A549 (cell line): ENCODE measurements at regions not wholly inside any gene's neighbourhood (a gene's known extent, or its start where the extent isn't known, plus 50 kb on each side); places are given as distances from the start of the nearest gene placed in this dataset.

ENCODE experiments used
- ATAC-seq, 2 experiments: fragments of 200-7000 bp in 1 of 2; fragments of >200 bp in 1 of 2; cut with Nextera tagmentation in 1 of 2; cut with Tn5 transposase in 1 of 2; 3 replicates each; pipeline versions ENCODE4 v1.8.0 to v1.9.1; 2018 to 2020; ENCODE audit warnings: mild to moderate bottlenecking in 1 of 2, moderate library complexity in 1 of 2
- CTCF ChIA-PET: fragments of 300-600 bp; sonication (Branson Sonifier 250); formaldehyde crosslinking; extraction: SDS; loops from one replicate; lab custom pipeline; 2021; ENCODE audit warnings: antibody characterized with exemption, inconsistent platforms; lab: Yijun Ruan, JAX
- POLR2A ChIA-PET: fragments of 350-600 bp; formaldehyde crosslinking; extraction: SDS; loops from one replicate; lab custom pipeline; 2021; ENCODE audit warnings: antibody characterized with exemption, inconsistent platforms; lab: Yijun Ruan, JAX
- DNase-seq, 2 experiments: peaks; one replicate each; pipeline versions ENCODE4 v3.0.0 to v3.0.0-alpha.2; 2011 to 2016; ENCODE audit warnings: low read depth in 1 of 2, low spot score in 1 of 2
- FAIRE-seq: peaks from 2 replicates; lab custom pipeline; 2011; peaks lifted over from hg19 to GRCh38; lab: Jason Lieb, UNC
- H3K27ac ChIP-seq, 2 experiments: fragments of >200 bp; sonication (Bioruptor Twin); formaldehyde crosslinking; 3 replicates each; pipeline ENCODE4 v1.5.1; 2016 to 2017
- H3K4me1 ChIP-seq: fragments of >200 bp; sonication (Bioruptor Twin); formaldehyde crosslinking; 3 replicates; pipeline ENCODE4 v1.6.1; 2016
- H3K4me2 ChIP-seq: fragments of >200 bp; sonication (Bioruptor Twin); formaldehyde crosslinking; 3 replicates; pipeline ENCODE4 v1.6.1; 2016
- H3K4me3 ChIP-seq: fragments of >200 bp; sonication (Bioruptor Twin); formaldehyde crosslinking; 3 replicates; pipeline ENCODE4 v1.5.1; 2016
- H3K9me3 ChIP-seq: fragments of >200 bp; sonication (Bioruptor Twin); formaldehyde crosslinking; 3 replicates; pipeline ENCODE4 v1.6.1; 2016
- CBX2 ChIP-seq: fragments of 200-600 bp; sonication (generic); IDR thresholded peaks from 2 replicates; pipeline ENCODE4 v1.6.1; 2016; ENCODE audit warnings: low read depth, mild to moderate bottlenecking, borderline replicate concordance
- CEBPB ChIP-seq, 2 experiments: fragments of >200 bp in 1 of 2; sonication (Bioruptor Twin) in 1 of 2; formaldehyde crosslinking in 1 of 2; IDR thresholded peaks; 2 replicates each; pipeline ENCODE4 v1.6.1; 2012 to 2016
- CHD2 ChIP-seq: fragments of 150-350 bp; IDR thresholded peaks from 2 replicates; pipeline ENCODE4 v1.6.1; 2014; ENCODE audit warnings: low read length; ENCODE audit not compliant: partially characterized antibody
- EP300 ChIP-seq, 2 experiments: fragments of >200 bp; sonication (Bioruptor Twin); formaldehyde crosslinking; IDR thresholded peaks; 2 replicates in 1 of 2; 3 replicates in 1 of 2; pipeline ENCODE4 v1.6.1; 2016 to 2017
- FOXS1 ChIP-seq: fragments of 250-450 bp; sonication (Bioruptor Pico); IDR thresholded peaks from 2 replicates; pipeline ENCODE4 v1.5.0; 2020; ENCODE audit warnings: mild to moderate bottlenecking, moderate library complexity
- HEYL ChIP-seq: fragments of 250-450 bp; sonication (Bioruptor Pico); IDR thresholded peaks from 2 replicates; pipeline ENCODE4 v1.8.0; 2021; ENCODE audit warnings: mild to moderate bottlenecking, moderate library complexity
- HOXB5 ChIP-seq: fragments of 250-450 bp; sonication (Bioruptor Pico); IDR thresholded peaks from 2 replicates; pipeline ENCODE4 v1.5.0; 2020; ENCODE audit warnings: mild to moderate bottlenecking, moderate library complexity
- MAFK ChIP-seq: fragments of 450-650 bp; IDR thresholded peaks from 2 replicates; pipeline ENCODE4 v1.6.1; 2014; ENCODE audit not compliant: partially characterized antibody
- NPAS2 ChIP-seq: fragments of 250-450 bp; sonication (Bioruptor Pico); IDR thresholded peaks from 2 replicates; pipeline ENCODE4 v1.8.0; 2022; ENCODE audit warnings: mild to moderate bottlenecking, moderate library complexity, borderline replicate concordance
- PHF8 ChIP-seq: fragments of 200-600 bp; sonication (generic); IDR thresholded peaks from 2 replicates; pipeline ENCODE4 v1.6.1; 2016; ENCODE audit warnings: low read depth, mild to moderate bottlenecking, antibody characterized with exemption, moderate library complexity, borderline replicate concordance
- RARB ChIP-seq: fragments of 250-450 bp; sonication (Bioruptor Pico); IDR thresholded peaks from 2 replicates; pipeline ENCODE4 v1.8.0; 2021; ENCODE audit warnings: mild to moderate bottlenecking, moderate library complexity
- RFX5 ChIP-seq: fragments of 450-650 bp; IDR thresholded peaks from 2 replicates; pipeline ENCODE4 v1.7.1; 2014; ENCODE audit warnings: antibody characterized with exemption, mild to moderate bottlenecking, moderate library complexity
- RNF2 ChIP-seq: fragments of 200-600 bp; sonication (generic); IDR thresholded peaks from 2 replicates; pipeline ENCODE4 v1.6.1; 2016; ENCODE audit warnings: low read depth, mild to moderate bottlenecking, antibody characterized with exemption, moderate library complexity, borderline replicate concordance
- ZNF302 ChIP-seq: fragments of 250-450 bp; sonication (Bioruptor Pico); IDR thresholded peaks from 2 replicates; pipeline ENCODE4 v1.9.0; 2021; ENCODE audit warnings: inconsistent platforms, mild to moderate bottlenecking, moderate library complexity
- WGBS: methylation state at CpG from one replicate; pipeline ENCODE4 v1.1.6; 2017; ENCODE audit errors: missing lambda C conversion rate; 5-methylcytosine and 5-hydroxymethylcytosine counted together
- TF ChIP-seq, protein P1 (sequence below): fragments of >200 bp; sonication (Bioruptor Twin); formaldehyde crosslinking; IDR thresholded peaks from 2 replicates; pipeline ENCODE4 v1.6.1; 2016
- TF ChIP-seq, protein P2 (sequence below): fragments of 250-450 bp; sonication (Bioruptor Pico); IDR thresholded peaks from 2 replicates; pipeline ENCODE4 v1.5.0; 2021; ENCODE audit warnings: mild to moderate bottlenecking, moderate library complexity, borderline replicate concordance
- TF ChIP-seq, protein P3 (sequence below): fragments of 450-650 bp; IDR thresholded peaks from 2 replicates; pipeline ENCODE4 v1.6.1; 2014; ENCODE audit warnings: antibody characterized with exemption
- TF ChIP-seq, protein P4 (sequence below): fragments of 150-350 bp; IDR thresholded peaks from 2 replicates; pipeline ENCODE4 v1.6.1; 2014; ENCODE audit warnings: low read depth, mild to moderate bottlenecking, low read length
- TF ChIP-seq, protein P5 (sequence below): IDR thresholded peaks from 2 replicates; pipeline ENCODE4 v1.6.1; 2012; ENCODE audit warnings: low read depth, borderline replicate concordance

DNA sequence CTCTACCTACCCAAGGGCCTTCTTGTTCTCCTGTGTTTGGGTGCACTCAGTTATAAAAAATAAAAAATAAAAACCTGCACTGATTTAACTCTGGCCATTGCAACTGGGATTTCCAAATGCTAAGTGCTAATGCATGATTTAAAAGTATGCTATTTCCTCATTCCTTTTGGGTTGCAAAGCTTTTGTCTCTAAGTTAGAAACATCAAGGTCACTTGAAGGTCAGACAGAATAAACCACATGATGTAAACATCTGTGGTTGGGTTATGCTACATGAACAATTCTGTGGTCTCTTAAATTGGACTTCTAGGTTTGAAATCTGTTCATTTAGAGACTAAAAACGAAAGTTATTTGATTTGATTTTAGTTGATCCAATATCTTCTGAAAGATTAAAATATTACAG lies 1547.4 kb upstream of the TENM3 start:
- ATAC-seq (no peak), DNase-seq (no peak), FAIRE-seq (no peak)
- TF ChIP-seq MAFK (no peak), PHF8 (no peak), CEBPB (IDR thresholded peaks at IDR 0.05) (no peak), CBX2 (no peak), RFX5 (no peak)
- TF ChIP-seq, protein P1, sequence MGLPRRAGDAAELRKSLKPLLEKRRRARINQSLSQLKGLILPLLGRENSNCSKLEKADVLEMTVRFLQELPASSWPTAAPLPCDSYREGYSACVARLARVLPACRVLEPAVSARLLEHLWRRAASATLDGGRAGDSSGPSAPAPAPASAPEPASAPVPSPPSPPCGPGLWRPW, result no peak
- H3K4me2 ChIP-seq, result no peak overlapping the region
- no peak overlapping the region for H3K27ac ChIP-seq
- 0% methylated on average over 1 of the region's 1 CpG for WGBS
- no peaks in the 10 kb centered on the region for H3K9me3 ChIP-seq
- H3K4me1 ChIP-seq, result no peaks in the 10 kb centered on the region
- CTCF ChIA-PET, result interaction anchor here (1.2 kb wide), 1 partner anchor 31 kb away, joined by 3 read pairs; no protein-coding TSS in a partner anchor
- no peak overlapping the region for H3K4me3 ChIP-seq
- POLR2A ChIA-PET, result no interaction called here

DNA sequence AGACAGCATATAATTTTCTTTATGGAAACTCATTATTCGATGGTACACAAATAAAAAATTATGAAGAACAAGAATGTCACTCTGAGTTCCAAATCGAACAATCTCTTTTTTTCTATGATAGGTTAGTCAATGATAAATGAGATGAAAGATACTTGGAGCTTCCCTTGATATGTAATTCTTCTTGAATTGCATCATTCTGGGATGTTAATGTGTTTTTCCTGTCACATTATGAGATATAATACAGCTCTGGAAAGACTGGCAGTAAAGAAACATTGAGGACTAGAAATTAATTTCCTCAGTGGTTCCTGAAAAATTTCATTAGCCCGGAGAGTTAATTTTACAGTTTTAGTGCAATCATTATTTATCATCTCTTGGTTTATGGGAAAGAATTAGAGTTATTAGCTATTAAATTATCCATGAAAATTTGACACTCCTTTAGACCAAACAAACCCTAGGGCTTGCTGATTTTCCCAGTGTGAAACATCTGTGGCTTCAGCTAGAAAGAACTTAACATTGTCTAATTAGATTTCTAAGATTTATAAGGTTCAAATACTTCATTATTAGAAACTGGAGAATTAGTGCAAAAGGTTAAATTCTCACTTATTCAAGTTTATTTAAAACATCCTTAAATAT lies 1546.6 kb upstream of the TENM3 start:
- FAIRE-seq (no peak), DNase-seq (no peak), ATAC-seq (no peak)
- Histone ChIP-seq H3K9me3 (no peaks in the 10 kb centered on the region), H3K4me2 (no peak overlapping the region), H3K27ac (no peak overlapping the region), H3K4me3 (no peak overlapping the region), H3K4me1 (no peaks in the 10 kb centered on the region)
- no peak for TF ChIP-seq NPAS2
- TF ChIP-seq RARB (CRISPR knock-in tag), result no peak
- TF ChIP-seq, protein P2, sequence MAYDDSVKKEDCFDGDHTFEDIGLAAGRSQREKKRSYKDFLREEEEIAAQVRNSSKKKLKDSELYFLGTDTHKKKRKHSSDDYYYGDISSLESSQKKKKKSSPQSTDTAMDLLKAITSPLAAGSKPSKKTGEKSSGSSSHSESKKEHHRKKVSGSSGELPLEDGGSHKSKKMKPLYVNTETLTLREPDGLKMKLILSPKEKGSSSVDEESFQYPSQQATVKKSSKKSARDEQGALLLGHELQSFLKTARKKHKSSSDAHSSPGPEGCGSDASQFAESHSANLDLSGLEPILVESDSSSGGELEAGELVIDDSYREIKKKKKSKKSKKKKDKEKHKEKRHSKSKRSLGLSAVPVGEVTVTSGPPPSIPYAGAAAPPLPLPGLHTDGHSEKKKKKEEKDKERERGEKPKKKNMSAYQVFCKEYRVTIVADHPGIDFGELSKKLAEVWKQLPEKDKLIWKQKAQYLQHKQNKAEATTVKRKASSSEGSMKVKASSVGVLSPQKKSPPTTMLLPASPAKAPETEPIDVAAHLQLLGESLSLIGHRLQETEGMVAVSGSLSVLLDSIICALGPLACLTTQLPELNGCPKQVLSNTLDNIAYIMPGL (CRISPR knock-in tag), result no peak
- TF ChIP-seq, protein P3, sequence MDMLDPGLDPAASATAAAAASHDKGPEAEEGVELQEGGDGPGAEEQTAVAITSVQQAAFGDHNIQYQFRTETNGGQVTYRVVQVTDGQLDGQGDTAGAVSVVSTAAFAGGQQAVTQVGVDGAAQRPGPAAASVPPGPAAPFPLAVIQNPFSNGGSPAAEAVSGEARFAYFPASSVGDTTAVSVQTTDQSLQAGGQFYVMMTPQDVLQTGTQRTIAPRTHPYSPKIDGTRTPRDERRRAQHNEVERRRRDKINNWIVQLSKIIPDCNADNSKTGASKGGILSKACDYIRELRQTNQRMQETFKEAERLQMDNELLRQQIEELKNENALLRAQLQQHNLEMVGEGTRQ, result no peak
- no peak for TF ChIP-seq FOXS1
- TF ChIP-seq RNF2, result no peak
- TF ChIP-seq, protein P4, sequence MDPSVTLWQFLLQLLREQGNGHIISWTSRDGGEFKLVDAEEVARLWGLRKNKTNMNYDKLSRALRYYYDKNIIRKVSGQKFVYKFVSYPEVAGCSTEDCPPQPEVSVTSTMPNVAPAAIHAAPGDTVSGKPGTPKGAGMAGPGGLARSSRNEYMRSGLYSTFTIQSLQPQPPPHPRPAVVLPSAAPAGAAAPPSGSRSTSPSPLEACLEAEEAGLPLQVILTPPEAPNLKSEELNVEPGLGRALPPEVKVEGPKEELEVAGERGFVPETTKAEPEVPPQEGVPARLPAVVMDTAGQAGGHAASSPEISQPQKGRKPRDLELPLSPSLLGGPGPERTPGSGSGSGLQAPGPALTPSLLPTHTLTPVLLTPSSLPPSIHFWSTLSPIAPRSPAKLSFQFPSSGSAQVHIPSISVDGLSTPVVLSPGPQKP, result no peak
- no peak for TF ChIP-seq HEYL (CRISPR knock-in tag)
- TF ChIP-seq, protein P5, sequence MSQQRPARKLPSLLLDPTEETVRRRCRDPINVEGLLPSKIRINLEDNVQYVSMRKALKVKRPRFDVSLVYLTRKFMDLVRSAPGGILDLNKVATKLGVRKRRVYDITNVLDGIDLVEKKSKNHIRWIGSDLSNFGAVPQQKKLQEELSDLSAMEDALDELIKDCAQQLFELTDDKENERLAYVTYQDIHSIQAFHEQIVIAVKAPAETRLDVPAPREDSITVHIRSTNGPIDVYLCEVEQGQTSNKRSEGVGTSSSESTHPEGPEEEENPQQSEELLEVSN, result no peak
- TF ChIP-seq HOXB5, result no peak
- TF ChIP-seq, protein P1, result no peak
- TF ChIP-seq ZNF302 (CRISPR knock-in tag), result no peak
- TF ChIP-seq EP300 (IDR thresholded peaks at IDR 0.05), result no peak
- TF ChIP-seq CHD2, result no peak
- CTCF ChIA-PET, result interaction anchor here (1.2 kb wide), 1 partner anchor 32 kb away, joined by 3 read pairs; no protein-coding TSS in a partner anchor
- WGBS, result 0% methylated on average over 3 of the region's 3 CpGs
- POLR2A ChIA-PET, result no interaction called here
